Muscle of back (tissue), 3 donors: ENCODE measurements at regions not wholly inside any gene's neighbourhood (a gene's known extent, or its start where the extent isn't known, plus 50 kb on each side); places are given as distances from the start of the nearest gene placed in this dataset.
"Not testable (repeated sequence)": the region's sequence is repeated elsewhere in the genome, so short reads cannot be mapped to it uniquely, and the experiment has no call there.

Experiments used
- DNase-seq, 3 donors: peaks; one replicate each; pipeline versions ENCODE4 v3.0.0 to v3.0.0-alpha.2; 2013

DNA sequence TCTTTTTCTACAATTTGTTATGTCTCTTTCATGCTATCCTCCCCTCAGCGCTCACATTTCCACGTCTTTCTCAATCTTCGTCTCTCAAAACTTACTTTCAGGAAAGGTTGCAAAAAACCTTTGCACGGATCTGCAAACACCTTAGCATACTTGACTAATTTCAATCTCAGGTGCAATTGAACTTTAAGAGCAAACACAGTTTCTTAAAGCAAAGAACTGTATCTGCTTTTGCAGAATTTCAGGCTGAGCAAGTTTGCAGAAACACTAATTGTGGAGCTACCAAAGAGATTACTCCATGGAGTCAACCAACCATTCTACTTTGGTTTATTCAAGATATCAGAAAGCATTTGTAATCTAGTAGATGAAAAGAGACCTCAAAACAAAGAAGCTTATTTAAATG, 668.2 kb upstream of the MARCKS start:
- DNase-seq, result no peak

GRCh38 chr6:113190170-113190569, 667.0 kb upstream of the MARCKS start:
- no peak for DNase-seq

GRCh38 chr6:113194090-113194489, 663.1 kb upstream of the MARCKS start:
- DNase-seq, result no peak

- DNase-seq, result no peak
Measured at GRCh38 chr6:113202852-113203714, 654.1 kb upstream of the MARCKS start.

GRCh38 chr6:113203715-113204110, 653.4 kb upstream of the MARCKS start:
- no peak for DNase-seq

DNA sequence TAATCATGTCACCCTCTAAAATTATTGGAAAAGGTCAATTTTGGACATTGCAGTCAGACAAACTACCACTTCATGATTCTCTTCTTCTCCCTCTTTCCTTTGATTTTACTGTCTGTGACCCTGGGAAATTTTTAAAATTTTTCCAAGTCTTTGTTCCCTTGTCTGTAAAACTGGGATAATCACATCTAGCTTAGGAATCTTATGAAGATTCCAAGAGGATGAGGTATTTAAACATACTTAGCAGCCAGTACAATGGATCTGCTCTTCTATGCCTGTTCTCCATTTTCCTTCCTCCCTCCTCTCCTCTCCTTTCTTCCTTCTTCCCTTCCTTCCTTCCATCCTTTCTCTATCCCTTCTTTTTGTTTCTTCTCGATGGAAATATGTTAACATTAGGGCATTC, 651.6 kb upstream of the MARCKS start:
- DNase-seq, result no peak

GRCh38 chr6:113208726-113209125, 648.4 kb upstream of the MARCKS start:
- DNase-seq, result no peak

DNA sequence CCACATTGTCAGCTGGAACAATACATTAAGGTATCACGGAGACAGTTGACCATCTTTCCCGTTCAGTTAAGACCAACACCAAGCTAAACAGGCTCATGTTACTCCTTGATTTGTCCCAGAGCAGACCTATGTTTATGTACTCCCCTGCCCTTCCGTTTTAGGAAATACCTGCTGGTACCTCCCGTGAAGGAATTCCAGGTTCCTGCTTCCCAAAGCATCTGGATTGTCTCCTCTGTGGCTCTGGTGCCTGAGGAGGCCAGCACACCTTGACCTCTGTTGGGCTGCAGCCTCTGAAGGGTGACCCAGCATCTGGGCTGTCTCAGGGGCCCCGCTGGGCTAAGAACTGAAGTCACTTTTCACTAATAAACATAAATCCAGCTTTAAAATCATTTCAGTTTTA, 647.8 kb upstream of the MARCKS start:
- DNase-seq, result no peak

DNA sequence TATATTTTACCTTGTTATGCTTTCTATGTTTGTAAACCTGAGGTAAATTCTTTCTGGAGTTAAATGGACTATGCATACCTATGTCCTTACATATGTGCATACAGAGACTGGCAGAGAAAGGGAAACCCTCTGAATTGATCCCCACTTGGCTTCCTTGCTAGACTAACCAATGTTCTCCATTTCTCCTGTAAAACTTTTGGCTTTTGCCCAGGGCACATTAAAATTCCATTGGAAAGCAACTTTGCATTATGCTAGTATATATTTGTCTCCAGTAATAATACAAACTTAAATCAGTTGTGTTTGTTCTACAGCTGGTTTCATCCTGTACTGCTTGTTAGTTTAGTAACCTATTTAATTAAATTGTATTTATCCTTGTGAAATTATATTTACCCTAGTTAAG, 646.0 kb upstream of the MARCKS start:
- DNase-seq, result no peak

- DNase-seq, result no peak
Measured at GRCh38 chr6:113219783-113220182, 637.4 kb upstream of the MARCKS start.

DNA sequence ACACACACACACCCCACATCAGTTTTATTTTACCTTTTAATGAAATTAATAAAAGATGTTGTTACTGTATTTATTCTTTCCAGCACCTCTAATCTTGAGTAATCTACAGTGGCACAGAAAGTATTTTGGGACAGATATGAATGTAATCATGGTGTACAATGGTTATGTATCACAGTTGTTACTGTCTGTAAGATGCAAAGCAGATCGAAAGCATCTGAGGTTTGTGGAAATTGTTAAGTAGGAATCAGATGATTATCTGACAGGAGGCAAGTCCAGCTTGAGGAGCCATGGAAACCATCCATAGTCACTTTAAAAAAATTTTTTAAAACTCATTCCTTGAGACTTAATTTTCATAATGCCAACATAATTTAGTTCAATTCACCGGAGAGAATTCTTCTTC, 636.3 kb upstream of the MARCKS start:
- no peak for DNase-seq

- DNase-seq, result no peak
Measured at GRCh38 chr6:113221850-113222249, 635.3 kb upstream of the MARCKS start.

DNA sequence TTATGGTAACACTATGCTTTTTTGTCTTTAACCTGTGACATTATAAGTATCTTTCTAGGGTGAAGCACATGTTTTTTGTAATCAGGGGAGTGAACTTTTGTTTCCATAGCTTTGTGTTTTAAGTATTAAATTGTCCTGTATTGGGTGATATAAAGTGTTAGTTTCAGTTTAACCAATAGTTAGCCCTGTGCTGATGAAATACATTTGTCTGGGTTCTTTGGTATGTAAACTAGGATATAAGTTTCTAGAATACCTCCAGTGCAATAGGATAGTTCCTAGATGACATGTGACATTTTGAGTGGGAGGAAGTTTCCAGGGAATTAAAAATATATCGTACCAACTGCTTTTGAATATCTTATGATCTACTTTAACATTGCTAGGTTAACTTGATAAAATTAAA, 611.0 kb upstream of the MARCKS start:
- no peak for DNase-seq

DNA sequence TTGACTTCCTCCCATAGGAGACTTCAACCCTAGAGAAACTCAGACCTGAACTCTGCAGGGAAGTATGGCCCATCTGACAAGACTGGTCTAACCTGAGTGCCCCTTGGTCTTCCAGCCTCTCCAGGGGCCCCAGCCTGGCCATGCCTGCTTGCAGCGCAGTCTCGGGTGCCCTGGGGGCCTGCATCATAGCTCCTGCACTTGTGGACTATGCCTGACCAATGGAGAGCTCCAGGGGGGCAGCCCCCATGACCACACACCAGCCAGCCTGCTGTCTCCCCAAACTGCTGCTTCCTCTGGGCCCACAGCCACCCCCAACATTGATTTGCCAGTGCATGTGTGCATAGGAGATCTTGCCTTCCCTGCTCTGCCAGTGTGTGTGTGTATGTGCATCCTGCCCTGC, 608.6 kb upstream of the MARCKS start:
- no peak for DNase-seq

- not testable (repeated sequence) for DNase-seq
Measured at GRCh38 chr6:113254194-113254593, 603.0 kb upstream of the MARCKS start.

DNA sequence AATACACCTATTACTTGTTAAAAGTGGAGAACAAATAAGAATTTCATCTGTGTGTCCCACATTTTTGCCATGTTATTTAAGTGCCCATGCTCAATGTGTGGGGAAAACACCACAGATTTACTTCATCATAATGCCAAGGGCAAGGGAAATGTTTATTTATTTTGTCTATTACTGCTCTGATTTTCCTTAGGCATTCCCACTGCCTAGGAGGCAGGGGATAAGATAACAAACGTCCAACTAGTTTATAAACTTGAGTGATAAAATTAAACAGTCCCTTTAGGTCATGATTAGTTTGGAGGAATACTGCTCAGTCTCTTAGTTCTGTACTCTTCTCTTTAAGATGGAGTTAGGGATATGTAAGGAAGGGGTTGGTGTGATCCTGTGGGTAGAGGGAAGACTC, 598.4 kb upstream of the MARCKS start:
- no peak for DNase-seq

GRCh38 chr6:113271437-113271836, 585.7 kb upstream of the MARCKS start:
- DNase-seq, result peak; percentile 75 to 95 (median 91)

GRCh38 chr6:113276601-113277000, 580.5 kb upstream of the MARCKS start:
- DNase-seq, result peak in 1 of 3 donors; percentile 36

- no peak for DNase-seq
Measured at GRCh38 chr6:113277111-113277510, 580.0 kb upstream of the MARCKS start.

DNA sequence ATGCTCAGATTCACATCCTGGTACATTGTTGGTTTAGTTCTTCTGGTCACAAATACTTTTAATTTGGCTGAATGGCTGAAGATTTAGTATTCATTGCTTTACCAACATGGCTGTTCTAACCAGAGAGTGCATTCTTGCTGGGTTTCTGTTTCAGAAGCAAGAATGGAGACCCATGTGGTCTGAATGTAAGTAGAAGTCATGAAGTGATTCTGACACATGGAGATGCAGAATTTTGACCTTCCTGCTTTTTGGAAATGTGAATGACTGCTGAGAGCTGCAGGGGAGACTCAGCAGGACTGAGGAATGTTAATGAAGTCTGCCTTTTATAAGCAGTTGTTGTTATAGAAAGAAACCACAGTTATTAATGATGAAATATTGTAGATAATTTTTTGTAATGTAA, 576.1 kb upstream of the MARCKS start:
- no peak for DNase-seq

DNA sequence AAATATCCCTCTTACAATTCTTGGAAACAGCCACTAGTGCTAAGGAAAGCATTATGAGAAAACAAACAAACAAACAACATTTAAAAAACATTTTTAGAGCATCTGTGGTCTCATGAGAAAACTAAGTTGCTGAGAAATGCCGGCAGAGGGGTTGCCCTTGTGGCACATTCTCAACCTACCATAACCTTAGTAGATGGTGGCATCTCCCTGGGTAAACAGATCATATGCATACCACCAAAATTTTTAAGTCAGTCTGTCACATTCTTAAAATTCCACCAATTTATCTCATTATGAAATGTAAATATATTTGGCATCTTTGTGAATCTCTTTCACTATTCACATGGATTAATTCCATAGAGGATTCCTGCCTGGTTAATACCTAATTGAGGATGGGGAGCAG, 575.7 kb upstream of the MARCKS start:
- peak in 1 of 3 donors; percentile 21 for DNase-seq

DNA sequence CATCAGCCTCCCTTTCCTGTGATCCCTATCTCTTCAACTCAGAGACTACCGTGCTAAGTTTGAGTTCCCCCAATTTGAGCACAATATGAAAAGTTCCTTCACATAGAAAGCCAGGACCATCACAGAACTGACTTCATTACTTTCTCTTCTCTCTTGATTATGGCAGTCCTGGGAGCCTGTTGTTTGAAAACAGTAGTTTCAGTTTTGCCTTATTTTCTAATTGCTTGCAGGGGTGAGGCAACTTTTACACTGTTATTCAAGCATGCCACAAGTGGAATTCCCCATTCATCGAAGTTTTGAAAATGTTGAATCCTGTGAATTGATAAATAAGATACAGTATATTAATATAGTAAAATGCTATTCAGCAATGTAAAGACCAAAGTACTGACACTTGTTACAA, 569.7 kb upstream of the MARCKS start:
- DNase-seq, result no peak

DNA sequence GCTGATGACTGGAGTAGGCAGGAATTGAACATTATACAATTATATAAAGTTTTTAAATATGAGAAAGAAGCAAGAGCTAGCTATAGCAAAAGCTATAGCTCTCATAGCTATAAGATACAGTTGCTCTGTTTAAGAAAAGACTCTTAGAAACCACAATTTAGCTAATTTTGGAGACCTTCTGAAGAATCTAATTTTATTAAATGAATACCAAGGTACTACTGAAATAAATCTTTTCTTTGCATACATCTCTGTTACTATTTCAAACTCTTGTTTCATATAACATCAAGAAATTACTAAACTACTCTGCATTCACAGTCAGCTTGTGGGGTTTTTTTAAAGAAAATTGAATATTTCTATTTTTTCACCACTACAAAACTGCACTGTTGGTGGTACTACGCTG, 568.7 kb upstream of the MARCKS start:
- no peak for DNase-seq

- DNase-seq, result no peak
Measured at GRCh38 chr6:113289166-113289565, 568.0 kb upstream of the MARCKS start.
